NCI-H69 (cell line): ENCODE measurements at regions not wholly inside any gene's neighbourhood (a gene's known extent, or its start where the extent isn't known, plus 50 kb on each side); places are given as distances from the start of the nearest gene placed in this dataset.
A peak's percentile ranks its signal among the peaks of the same experiment; 100 is the strongest.

ENCODE experiments used
- DNase-seq: peaks from one replicate; lab custom pipeline; 2025; lab: John Stamatoyannopoulos, UW

DNA sequence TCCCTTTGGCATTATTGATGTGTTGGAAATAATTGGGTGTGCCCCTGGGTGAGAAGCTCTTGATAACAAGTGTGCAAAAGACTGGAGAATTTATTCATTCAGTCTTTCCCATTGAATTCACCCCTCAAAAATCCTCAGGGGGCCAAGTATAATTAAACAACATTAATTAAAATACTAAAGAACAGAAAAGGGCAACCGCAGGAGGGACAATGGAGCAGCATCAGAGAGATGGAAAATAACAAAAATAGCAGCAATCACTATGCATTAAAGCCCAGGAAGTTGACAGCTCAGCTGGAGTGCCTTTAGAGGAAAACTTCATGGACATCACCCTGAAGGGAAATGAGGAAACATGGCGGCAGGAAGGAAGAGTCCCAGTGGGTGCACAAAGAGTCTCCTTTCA, 227.6 kb downstream of the MINAR1 start:
- DNase-seq, result no peak

DNA sequence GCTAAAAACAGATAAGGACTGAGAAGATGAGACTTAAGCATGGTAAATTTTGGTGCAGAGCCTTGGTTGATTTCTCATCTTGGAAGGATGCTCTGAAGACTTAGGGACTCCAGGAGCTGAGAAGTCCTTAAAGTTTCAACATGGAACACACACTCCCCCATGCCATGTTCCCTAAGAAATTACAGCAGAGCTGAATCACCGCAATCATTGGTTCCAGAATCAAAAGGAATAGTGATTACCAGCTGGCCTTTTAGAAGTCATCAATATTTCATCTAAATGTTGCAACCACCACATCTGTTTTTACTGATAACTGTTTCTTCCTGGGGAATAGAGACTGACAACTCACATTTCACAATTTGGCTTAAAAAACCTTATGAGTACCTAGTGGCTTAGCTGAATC, 229.3 kb downstream of the MINAR1 start:
- DNase-seq, result no peak

DNA sequence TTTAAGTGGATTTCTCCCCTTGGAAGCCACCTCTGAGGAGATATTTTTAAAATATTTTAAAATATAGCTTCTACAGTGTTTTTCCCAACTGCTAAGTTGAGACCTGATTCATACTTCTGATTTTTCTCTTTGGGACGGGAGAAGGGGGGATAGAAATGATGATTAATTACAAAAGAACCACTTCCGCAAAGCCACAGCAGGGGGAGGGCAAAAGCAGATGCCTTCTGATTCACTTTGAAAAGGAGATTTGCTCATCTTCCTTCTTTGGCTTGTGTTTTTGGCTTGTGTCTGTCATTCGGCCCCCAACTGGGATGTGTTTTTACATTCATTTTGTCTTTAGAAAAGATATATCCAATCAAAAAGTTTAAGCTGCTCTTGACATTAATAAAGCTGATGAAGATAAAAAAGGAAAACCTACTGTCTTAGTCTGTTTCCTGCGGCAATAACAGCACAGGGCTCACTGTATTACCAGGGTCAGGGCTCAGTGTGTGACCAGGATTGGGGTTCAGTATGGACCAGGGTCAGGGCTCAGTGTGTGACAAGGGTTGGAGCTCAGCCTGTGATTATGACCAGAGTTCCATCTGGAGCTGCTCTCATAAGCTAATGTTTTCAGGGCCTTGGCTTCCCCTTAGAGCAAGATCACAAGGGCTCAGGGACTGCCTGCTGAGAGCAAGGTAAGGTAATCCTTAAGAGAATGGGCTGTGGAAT, 223.2 kb downstream of the MTHFS start:
- DNase-seq, result no peak

DNA sequence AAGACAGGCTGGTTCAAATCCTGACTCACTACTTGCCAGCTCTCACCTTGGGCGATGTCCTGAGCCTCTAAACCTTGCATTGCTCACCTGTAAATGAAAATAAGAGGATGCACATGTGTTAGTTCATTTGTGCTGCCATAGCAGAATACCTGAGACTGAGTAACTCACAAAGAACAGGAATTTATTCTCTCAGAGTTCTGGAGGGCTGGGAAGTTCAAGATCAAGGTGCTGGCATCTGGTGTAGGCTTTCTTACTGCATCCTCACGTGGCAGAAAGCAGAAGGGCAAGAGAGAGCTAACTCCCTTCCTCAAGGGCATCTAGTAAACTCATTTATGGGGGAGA, 222.7 kb downstream of the MTHFS start:
- no peak for DNase-seq

DNA sequence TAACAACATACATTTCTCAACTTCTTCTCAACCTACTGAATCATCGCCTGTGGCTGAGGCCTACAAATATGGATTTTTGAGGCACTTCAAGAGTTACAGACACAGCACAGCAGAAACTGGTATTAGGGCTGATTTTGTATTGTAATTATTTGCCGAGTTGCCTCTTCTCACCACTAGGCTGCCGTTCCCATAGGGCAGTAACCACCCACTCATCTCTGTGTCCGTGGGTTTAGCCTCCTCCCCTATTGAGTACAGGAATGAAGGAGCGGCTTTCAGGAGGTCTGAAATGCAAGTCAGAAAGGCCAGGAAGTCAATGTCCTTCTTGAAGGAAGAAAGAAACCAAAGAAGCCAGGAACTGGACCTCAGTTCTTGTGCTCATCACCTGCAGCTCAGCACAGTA, 220.8 kb downstream of the MTHFS start:
- DNase-seq, result no peak

DNA sequence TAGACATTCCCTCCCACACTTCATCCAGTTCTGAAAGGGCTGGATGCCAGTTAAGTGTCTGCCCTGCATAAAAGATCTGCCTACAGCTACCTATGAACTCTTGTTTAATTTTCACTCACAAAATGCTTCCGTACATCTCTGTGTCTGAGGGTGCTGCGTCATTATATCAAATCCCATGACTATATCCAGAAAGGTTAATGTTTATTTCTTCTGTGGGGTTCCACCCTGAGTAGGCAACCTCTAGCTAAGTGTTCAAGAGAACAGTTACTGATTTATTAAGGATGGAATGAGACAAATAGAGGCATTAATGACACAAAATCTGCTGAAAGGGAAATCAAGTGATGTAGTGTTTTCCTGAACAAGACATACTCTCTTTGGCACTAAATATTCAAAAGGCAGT, 220.2 kb downstream of the MTHFS start:
- no peak for DNase-seq

DNA sequence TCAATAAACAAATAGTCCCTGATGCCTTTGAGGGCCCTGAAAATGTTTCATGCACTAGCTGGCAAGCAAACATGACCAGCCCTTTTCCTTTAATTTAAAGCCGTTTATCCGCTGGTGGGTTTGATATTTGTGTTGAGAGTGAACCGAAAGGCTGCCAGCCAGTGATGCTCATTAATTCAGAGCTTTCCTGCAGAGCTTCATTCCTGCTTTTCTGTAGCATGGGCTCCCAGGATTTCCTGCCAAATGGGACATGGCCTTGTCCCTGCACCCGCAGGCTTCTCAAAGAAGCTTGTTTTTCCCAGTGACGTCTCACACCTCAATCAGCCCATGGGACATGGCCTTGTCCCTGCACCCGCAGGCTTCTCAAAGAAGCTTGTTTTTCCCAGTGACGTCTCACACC, 219.6 kb downstream of the MTHFS start:
- no peak for DNase-seq

DNA sequence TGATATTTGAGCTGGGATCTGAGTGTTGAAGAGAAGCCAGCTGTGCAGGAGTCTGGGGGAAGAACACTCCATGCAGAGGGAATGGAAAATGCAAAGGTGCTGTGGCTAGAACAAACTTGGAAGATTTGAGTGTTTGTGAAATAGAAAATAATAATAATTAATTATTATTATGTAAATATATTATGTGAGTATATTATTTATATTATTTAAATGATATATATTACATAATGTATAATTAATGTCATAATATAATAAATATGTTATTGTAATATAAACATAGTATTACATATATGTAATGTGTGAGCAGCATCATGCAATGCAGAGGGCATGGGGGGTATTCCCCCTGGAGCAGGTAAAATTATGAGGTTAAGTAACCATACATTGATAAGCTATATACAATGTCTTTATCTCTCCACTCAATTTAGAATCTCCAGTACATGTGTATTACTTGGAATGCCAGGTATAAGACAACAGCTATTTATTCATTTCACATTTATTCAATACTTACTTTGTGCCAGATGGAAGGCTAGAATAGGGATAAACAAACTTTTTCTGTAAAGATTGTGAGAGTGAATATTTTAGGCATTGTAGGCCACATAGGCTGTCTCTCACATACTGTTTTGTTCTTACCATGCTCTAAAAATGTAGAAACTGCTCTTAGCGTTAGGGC, 218.6 kb downstream of the MTHFS start:
- DNase-seq, result no peak

DNA sequence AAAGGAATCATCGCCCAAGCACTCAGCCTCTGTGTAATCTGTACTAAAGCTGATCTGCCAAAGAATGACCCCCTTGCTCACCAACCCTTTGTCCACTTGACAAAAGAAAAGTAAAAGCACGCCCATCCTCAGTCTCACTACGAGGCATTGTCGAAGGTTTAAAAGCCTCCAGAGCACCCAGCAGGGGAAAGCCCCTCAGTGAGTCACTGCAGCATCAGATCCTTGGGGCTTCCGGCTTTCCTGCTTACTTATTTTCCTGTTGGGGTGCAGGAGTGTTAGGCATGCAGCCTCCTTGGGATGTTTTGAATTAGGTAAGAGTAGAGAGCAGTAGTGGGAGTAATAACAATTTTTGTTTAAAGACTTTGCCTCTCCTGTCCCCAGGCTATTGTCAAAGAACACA, 216.1 kb downstream of the MTHFS start:
- DNase-seq, result no peak

DNA sequence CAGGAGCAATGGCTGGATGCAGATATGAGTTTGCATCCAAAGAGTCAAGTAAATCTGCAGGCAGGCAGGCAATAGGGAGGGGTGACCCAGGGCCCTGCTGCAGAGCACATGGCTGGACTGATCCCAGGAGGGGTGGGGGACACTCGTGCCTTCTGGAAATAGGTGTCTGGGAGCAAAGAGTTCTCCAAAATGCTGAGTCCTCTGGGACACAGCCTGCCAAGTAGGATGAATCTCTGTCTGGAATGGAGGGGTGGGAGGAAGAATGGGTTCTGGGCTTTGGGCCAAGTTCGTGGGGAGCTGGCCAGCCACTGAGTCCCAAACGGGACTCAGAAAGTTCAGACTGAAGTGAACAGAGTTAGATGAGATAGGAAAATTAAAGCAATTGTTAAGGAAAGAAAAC, 214.5 kb downstream of the MTHFS start:
- DNase-seq, result no peak

DNA sequence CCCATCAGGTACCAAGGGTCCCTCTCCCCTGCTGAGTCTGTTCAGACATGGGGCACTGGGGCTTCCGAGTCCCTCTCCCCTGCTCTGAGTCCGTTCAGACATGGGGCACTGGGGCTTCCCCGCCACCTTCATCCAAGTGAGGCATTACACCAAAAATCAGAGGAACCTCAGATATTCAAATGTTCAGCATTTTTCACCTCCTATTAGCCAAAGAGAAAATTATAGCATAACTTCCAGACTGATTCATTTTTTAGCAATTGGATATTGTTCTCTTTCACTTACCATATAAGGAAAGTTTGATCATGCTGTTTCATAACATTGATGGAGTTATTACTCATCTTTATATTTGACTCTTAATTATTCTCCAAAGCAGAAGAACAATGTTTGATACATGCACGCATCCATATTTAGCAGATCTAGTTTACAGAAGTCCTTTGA, 213.9 kb downstream of the MTHFS start:
- no peak for DNase-seq

DNA sequence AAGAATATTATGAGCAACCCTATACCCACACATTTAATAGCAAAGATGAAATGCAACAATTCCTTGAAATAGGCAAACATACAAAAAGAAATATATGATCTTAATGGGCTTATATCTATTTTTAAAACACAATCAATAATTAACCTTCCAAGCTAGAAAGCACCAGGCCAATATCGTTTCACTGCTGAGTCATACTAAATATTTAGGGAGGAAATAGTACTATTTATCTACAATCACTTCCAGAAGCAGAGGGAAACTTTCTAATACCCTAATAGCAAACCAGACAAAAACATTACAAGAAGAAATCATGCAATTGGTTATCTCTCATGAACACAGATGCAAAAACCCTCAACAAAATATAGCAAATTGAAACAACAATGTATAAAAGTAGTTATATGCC, 207.8 kb downstream of the MTHFS start:
- DNase-seq, result no peak

DNA sequence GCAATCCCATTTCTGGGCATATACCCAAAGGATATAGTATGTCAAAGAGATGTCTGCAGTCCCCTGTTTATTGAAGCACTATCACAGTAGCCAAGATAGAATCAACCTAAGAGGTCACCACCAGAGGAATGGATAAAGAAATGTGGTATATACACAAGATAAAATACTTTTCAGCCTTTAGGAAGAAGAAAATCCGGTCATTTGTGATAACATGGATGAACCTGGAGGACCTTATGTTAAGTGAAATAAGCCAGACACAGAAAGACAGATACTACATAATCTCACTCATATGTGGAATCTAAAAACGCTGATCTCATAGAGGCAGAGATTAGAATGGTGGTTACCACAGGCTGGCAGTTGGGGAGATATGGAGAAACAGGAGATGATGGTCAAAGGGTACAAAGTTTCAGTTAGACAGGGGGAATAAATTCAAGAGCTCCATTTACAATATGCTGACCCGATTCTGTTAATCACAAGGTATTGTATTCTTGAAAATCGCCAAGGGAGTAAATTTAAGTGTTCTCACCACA, 195.8 kb downstream of the MTHFS start:
- DNase-seq, result no peak

DNA sequence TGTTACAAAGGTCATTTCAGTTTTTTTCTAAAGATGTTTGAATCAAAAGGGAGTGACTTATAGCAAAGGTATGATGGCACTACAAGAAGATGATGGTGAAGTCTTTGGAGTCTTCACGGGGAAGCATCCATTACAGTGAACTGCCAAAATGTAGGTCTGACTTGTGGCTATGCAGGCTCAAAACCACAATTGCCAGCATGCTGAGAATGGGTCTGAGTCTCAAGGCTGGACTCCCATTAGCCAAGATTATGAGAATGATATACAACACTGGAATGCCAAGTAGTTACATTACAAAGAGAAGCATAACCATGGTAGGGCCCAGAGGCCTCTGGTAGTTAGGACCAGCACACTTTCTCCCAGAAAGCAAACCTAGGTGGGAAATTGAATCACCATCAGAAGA, 194.2 kb downstream of the MTHFS start:
- DNase-seq, result no peak

DNA sequence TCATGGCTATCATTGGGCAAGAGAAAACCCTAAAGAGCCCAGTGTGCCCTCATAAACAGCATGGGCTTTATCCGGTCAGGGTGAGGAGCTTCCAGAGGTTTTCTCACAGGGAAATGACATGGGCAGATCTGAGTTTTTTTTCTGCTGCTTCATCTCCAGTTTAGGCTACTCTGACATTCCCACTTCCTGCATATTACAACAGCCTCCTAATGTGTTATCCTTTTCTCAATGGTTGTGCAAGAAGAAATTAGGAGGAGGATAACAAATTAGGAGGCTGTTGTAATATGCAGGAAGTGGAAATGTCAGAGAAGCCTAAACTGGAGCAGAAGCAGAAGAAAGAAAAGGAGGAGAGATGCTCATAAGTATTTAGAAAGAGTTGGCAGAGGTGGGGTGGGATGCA, 175.6 kb downstream of the MTHFS start:
- no peak for DNase-seq

DNA sequence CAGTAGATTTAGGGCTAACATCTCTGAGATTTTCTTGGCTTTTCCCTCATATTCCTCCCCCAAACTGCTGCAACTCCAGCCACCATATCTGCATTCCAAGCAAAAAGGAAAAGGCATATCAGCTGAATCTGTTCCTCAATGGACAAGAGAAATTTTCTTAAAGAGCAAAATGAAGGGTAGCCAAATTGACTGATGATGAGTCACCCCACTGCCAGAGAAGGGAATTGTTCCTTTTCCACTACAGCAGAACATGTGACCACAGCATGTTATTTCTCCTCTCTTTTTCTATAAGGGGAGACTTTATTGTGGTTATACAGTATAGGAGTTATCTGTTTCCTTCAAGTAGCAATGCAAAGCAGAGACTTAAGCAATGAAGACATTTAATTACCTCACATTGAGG, 172.5 kb downstream of the MTHFS start:
- no peak for DNase-seq

DNA sequence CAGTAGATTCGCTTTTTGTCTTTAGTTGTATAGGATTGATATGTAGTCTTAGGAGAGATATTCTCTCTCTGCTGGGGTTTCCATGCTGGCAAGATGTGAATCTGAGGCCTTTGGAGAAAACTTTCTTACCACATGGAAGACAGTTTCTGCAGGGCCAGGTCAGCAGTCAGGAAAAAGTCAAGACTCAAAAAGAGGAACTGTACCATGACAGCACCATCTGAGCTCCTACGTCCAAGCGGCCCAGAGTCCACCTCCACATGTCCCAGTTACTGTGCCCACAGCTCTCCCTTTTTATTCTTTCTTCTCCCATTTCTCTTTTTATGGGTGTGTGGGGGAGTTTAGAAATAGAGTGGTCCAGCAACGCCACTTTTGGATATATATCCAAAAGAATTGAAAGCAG, 172.0 kb downstream of the MTHFS start:
- no peak for DNase-seq

DNA sequence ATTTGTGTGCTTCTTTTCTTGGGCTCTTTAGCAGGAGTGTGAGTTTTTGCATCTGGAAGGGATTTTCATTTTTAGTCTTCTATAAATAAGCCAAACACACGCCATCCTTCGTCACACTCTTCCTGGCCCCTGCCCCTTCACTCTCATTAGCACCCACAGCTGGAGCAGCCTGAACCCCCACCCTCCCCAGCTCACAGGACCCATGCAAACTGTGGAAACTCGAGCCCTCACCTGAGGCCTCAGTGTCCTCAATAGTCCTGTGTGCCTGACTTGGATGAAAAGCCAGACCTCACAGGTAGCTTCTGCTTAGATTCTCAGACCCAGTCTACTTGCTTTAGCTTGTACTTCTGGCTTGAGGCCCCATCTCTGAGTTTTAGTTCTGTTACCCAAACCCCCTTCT, 167.9 kb downstream of the MTHFS start:
- DNase-seq, result no peak

DNA sequence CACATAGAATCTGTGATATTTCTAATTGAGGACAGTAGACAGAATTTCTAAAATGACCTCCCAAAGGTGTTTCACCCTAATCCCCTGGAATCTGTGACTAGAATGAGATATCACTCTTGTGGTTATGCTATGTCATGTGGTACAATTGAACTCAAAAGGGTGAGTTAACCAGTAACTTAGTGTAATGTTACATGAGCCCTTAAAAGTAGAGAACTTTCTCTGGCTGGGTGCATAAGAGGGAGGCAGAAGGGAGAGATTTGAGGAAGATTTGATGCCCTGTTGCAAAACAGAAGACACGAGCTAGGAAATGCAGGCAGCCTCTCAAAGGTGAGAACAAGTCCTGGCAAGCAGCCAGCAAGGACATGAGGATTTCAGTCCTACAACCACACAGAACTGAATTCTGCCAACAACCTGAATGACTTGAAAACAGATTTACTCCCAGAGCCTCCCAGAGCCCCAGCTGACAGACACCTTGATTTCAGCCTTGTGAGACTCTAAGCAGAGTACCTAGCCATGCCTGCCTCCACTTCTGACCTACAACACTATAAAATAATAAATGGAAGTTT, 160.3 kb downstream of the MTHFS start:
- no peak for DNase-seq

DNA sequence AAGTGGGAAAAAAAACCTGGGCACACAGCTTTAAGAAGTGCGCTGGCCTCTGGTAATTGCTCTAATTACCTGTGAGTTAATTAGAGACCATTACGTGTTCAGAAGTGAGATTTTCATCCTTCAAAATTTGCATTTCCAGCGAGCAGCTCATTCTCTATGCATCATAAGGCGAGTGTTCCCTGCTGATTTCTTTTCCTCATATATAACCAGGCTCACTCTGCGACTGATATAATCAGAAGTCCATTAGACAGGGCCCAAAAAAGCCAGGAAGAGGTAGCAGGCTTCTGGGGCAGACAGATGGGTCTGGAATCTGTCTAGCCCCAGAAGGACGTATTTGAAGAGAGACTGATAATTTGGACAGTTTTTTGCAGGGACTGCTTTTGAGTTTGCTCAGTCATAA, 158.7 kb downstream of the MTHFS start:
- peak; percentile 58 for DNase-seq

DNA sequence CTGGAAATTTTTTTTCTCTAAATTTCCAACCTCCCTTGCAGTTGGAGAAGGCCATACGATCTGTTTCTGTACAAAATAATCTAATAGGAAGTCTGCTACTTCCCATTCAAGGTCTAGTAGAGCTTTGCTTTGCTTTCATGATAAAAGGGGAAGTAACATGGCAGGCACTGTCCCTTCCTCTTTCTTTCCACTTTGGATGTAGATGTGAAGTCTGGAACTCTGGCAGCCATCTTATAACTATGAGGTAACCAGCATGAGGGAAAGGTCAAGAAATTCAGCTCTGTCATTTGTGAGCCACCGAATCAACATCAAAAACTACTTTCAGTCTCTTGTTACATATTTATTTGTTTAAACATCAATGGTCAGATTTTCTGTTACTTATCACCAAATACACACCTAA, 156.3 kb downstream of the MTHFS start:
- DNase-seq, result no peak

DNA sequence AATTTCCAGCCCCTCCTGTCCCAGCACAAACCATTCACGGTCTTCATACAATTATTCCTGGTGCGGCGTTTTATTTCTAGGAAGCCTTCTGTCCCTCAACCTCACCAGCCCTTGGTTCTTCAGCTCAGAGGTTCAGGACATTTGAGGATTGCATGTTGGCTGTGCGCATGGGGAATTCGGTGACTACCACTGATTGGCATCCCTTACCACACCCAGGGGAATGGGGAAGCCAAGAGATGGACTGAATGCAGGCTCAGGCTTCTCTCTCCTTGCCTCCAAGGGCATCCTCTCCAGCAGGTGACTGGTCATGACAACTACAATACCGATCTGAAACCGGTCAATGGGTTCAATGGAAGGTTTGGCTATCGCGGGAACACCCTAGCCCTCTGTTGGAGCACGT, 153.8 kb downstream of the MTHFS start:
- DNase-seq, result no peak

DNA sequence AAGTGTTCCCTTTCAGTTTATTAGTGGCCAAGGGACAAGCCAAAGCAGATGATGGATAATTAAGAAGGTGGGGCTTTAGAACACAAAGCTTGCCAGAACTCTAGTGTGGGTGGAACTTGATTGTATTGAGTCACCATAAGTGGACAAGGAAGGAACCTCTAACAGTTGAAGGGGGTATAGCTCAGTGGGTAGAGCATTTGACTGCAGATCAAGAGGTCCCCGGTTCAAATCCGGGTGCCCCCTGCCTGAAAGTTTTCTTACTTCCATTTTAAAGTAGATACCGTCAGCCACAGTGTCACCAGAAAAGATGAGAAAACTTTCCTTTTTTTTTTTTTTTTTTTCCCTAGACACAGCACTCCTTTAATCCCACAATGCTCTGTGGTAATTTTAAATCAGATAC, 152.3 kb downstream of the MTHFS start:
- peak; percentile 20 for DNase-seq

DNA sequence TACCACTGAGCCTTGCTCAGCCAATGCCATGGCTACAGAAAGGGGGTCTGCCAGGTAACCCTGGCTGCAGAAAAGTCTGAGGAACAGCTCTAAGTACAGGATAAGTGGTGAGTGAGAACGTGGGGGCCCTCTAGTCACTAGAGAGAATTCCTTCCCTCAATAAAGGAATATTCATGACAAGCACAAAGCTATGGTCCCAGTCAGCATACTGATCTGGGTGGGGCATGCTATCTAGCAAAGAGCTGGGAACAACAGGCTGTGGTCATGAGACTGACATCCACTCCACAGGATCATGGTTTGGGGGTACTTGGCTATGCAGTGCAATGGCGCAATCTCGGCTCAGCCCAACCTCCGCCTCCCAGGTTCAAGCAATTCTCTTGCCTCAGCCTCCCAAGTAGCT, 140.4 kb downstream of the MTHFS start:
- DNase-seq, result no peak
